Liver (tissue), 8 donors: ENCODE measurements at regions not wholly inside any gene's neighbourhood (a gene's known extent, or its start where the extent isn't known, plus 50 kb on each side); places are given as distances from the start of the nearest gene placed in this dataset.

Experiments
- DNase-seq: peaks from one replicate; pipeline ENCODE4 v3.0.0-alpha.2; 2017; ENCODE audit warnings: low spot score
- H3K27ac ChIP-seq, 2 donors: one replicate each; pipeline ENCODE4 v1.7.0; 2013; ENCODE audit warnings: inconsistent platforms in 2 of 2, low read length in 2 of 2, control low read depth in 1 of 2, low read depth in 1 of 2, mild to moderate bottlenecking in 1 of 2
- H3K27me3 ChIP-seq, 4 donors: one replicate each; pipeline versions ENCODE4 v1.6.1 to v1.7.0; 2013; ENCODE audit warnings: low read length in 3 of 4, inconsistent platforms in 1 of 4, mild to moderate bottlenecking in 1 of 4, moderate library complexity in 1 of 4; ENCODE audit not compliant: control insufficient read depth in 4 of 4, insufficient read depth in 4 of 4
- H3K36me3 ChIP-seq, 4 donors: one replicate each; pipeline versions ENCODE4 v1.6.1 to v1.7.0; 2013; ENCODE audit warnings: low read length in 3 of 4, mild to moderate bottlenecking in 3 of 4, low read depth in 1 of 4, moderate library complexity in 1 of 4; ENCODE audit not compliant: control insufficient read depth in 4 of 4, insufficient read depth in 3 of 4
- H3K4me1 ChIP-seq, 4 donors: one replicate each; pipeline versions ENCODE4 v1.6.1 to v1.7.0; 2013; ENCODE audit warnings: low read length in 3 of 4, mild to moderate bottlenecking in 3 of 4, moderate library complexity in 1 of 4; ENCODE audit not compliant: control insufficient read depth in 4 of 4, insufficient read depth in 4 of 4
- H3K4me3 ChIP-seq, 3 donors: one replicate each; pipeline versions ENCODE4 v1.6.1 to v1.7.0; 2013; ENCODE audit warnings: low read length in 3 of 3, control low read depth in 1 of 3, low read depth in 1 of 3, mild to moderate bottlenecking in 1 of 3
- H3K9ac ChIP-seq, 2 donors: one replicate each; pipeline ENCODE4 v1.7.0; 2013; ENCODE audit warnings: low read length in 2 of 2, mild to moderate bottlenecking in 2 of 2, moderate library complexity in 2 of 2, control low read depth in 1 of 2, low read depth in 1 of 2
- H3K9me3 ChIP-seq, 4 donors: one replicate each; pipeline versions ENCODE4 v1.6.1 to v1.7.0; 2013; ENCODE audit warnings: low read length in 3 of 4; ENCODE audit not compliant: control insufficient read depth in 4 of 4
- EGR1 ChIP-seq, 2 donors: IDR thresholded peaks; 2 replicates each; pipeline ENCODE4 v1.6.1; 2016 to 2018; ENCODE audit warnings: antibody characterized with exemption in 2 of 2, low read depth in 2 of 2
- FOXA1 ChIP-seq: IDR thresholded peaks from 2 replicates; pipeline ENCODE4 v1.6.1; 2016; ENCODE audit warnings: antibody characterized with exemption
- FOXA2 ChIP-seq: IDR thresholded peaks from 2 replicates; pipeline ENCODE4 v1.6.1; 2016; ENCODE audit warnings: antibody characterized with exemption
- GABPA ChIP-seq, 2 donors: IDR thresholded peaks in 1 of 2; conservative IDR thresholded peaks in 1 of 2; 2 replicates each; pipeline ENCODE4 v1.6.1; 2016; ENCODE audit warnings: antibody characterized with exemption in 2 of 2, mild to moderate bottlenecking in 1 of 2, moderate library complexity in 1 of 2
- HNF4A ChIP-seq, 2 donors: conservative IDR thresholded peaks; 2 replicates each; pipeline ENCODE4 v1.6.1; 2016; ENCODE audit warnings: antibody characterized with exemption in 2 of 2, mild to moderate bottlenecking in 2 of 2
- HNF4G ChIP-seq: IDR thresholded peaks from 2 replicates; pipeline ENCODE4 v1.6.1; 2016; ENCODE audit warnings: antibody characterized with exemption
- JUND ChIP-seq, 2 donors: IDR thresholded peaks; 2 replicates each; pipeline ENCODE4 v1.6.1; 2016; ENCODE audit warnings: antibody characterized with exemption in 2 of 2
- NR2F2 ChIP-seq: IDR thresholded peaks from 2 replicates; pipeline ENCODE4 v1.6.1; 2016; ENCODE audit warnings: antibody characterized with exemption
- RAD21 ChIP-seq, 2 donors: IDR thresholded peaks; 2 replicates each; pipeline ENCODE4 v1.6.1; 2016; ENCODE audit warnings: antibody characterized with exemption in 2 of 2, mild to moderate bottlenecking in 2 of 2
- RXRA ChIP-seq, 2 donors: IDR thresholded peaks; 2 replicates each; pipeline ENCODE4 v1.6.1; 2017 to 2018; ENCODE audit warnings: antibody characterized with exemption in 2 of 2, mild to moderate bottlenecking in 1 of 2
- SP1 ChIP-seq: IDR thresholded peaks from 2 replicates; pipeline ENCODE4 v1.6.1; 2018; ENCODE audit warnings: antibody characterized with exemption, mild to moderate bottlenecking
- TAF1 ChIP-seq: conservative IDR thresholded peaks from 2 replicates; pipeline ENCODE4 v1.6.1; 2016; ENCODE audit warnings: antibody characterized with exemption, mild to moderate bottlenecking
- YY1 ChIP-seq: IDR thresholded peaks from 2 replicates; pipeline ENCODE4 v1.6.1; 2016; ENCODE audit warnings: antibody characterized with exemption, mild to moderate bottlenecking
- WGBS: extraction: QIAGEN DNeasy Blood & Tissue Kit; methylation state at CpG from one replicate; pipeline ENCODE4 v1.1.7; 2013; 5-methylcytosine and 5-hydroxymethylcytosine counted together
- TF ChIP-seq, protein P1 (sequence below): IDR thresholded peaks from 2 replicates; pipeline ENCODE4 v1.6.1; 2016; ENCODE audit warnings: antibody characterized with exemption, mild to moderate bottlenecking
- TF ChIP-seq, protein P2 (sequence below): IDR thresholded peaks from 2 replicates; pipeline ENCODE4 v1.6.1; 2016; ENCODE audit warnings: antibody characterized with exemption
- TF ChIP-seq, protein P3 (sequence below): fragments of 150-350 bp; IDR thresholded peaks from 2 replicates; pipeline ENCODE4 v1.5.1; 2017; ENCODE audit warnings: improper control_type of control experiment, low read depth, low read length; ENCODE audit not compliant: missing input control
- TF ChIP-seq, protein P4 (sequence below): IDR thresholded peaks from 2 replicates; pipeline ENCODE4 v1.6.1; 2016; ENCODE audit warnings: antibody characterized with exemption
- TF ChIP-seq, protein P5 (sequence below): IDR thresholded peaks from 2 replicates; pipeline ENCODE4 v1.6.1; 2016; ENCODE audit warnings: antibody characterized with exemption
- donor health status: healthy.
- donor health status: healthy.
- donor health status: healthy.
- donor health status: healthy.
- donor health status: healthy.

DNA sequence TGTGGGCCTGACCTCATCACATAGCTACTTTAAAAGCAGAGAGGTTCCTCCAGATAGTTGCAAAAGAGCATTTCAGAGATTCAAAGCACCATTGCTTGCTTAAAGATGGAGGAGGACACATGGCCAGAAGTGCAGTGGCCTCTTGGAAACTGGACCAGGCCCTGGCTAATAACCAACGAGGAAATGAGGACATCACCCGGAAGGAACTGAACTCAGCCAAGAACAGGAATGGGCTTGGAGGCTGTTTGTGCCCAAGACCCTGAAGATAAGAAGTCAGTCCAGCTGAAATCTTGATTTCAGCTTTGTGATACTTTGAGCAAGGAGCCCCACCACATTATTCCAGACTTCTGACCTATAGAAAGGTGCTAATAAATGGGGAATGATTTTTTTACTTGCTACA is 437.0 kb downstream of the PTPRC start:
- no peak overlapping the region for H3K9ac ChIP-seq
- H3K9me3 ChIP-seq = no peaks in the 10 kb centered on the region
- WGBS = 76% methylated on average over 2 of the region's 2 CpGs
- H3K4me1 ChIP-seq = peaks cover 0 to 1% (median 0%) of the 10 kb centered on the region in 4 donors
- DNase-seq = no peak
- no peak overlapping the region for H3K27ac ChIP-seq
- no peaks in the 10 kb centered on the region for H3K27me3 ChIP-seq
- H3K36me3 ChIP-seq = no peaks in the 10 kb centered on the region
- TF ChIP-seq HNF4A (conservative IDR thresholded peaks at IDR 0.05) (no peak), RXRA (IDR thresholded peaks at IDR 0.05) (no peak), SP1 (no peak), NR2F2 (no peak), FOXA1 (no peak), HNF4G (no peak), RAD21 (IDR thresholded peaks at IDR 0.05) (no peak), EGR1 (IDR thresholded peaks at IDR 0.05; ENCODE audit: low read depth in 2 of 2) (no peak), GABPA (IDR thresholded peaks at IDR 0.05 in 1 of 2, conservative IDR thresholded peaks at IDR 0.05 in 1 of 2) (no peak), YY1 (no peak), FOXA2 (no peak), JUND (IDR thresholded peaks at IDR 0.05) (no peak), TAF1 (no peak)
- TF ChIP-seq, protein P1, sequence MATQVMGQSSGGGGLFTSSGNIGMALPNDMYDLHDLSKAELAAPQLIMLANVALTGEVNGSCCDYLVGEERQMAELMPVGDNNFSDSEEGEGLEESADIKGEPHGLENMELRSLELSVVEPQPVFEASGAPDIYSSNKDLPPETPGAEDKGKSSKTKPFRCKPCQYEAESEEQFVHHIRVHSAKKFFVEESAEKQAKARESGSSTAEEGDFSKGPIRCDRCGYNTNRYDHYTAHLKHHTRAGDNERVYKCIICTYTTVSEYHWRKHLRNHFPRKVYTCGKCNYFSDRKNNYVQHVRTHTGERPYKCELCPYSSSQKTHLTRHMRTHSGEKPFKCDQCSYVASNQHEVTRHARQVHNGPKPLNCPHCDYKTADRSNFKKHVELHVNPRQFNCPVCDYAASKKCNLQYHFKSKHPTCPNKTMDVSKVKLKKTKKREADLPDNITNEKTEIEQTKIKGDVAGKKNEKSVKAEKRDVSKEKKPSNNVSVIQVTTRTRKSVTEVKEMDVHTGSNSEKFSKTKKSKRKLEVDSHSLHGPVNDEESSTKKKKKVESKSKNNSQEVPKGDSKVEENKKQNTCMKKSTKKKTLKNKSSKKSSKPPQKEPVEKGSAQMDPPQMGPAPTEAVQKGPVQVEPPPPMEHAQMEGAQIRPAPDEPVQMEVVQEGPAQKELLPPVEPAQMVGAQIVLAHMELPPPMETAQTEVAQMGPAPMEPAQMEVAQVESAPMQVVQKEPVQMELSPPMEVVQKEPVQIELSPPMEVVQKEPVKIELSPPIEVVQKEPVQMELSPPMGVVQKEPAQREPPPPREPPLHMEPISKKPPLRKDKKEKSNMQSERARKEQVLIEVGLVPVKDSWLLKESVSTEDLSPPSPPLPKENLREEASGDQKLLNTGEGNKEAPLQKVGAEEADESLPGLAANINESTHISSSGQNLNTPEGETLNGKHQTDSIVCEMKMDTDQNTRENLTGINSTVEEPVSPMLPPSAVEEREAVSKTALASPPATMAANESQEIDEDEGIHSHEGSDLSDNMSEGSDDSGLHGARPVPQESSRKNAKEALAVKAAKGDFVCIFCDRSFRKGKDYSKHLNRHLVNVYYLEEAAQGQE = no peak
- TF ChIP-seq, protein P2, sequence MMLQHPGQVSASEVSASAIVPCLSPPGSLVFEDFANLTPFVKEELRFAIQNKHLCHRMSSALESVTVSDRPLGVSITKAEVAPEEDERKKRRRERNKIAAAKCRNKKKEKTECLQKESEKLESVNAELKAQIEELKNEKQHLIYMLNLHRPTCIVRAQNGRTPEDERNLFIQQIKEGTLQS = no peak
- TF ChIP-seq, protein P3, sequence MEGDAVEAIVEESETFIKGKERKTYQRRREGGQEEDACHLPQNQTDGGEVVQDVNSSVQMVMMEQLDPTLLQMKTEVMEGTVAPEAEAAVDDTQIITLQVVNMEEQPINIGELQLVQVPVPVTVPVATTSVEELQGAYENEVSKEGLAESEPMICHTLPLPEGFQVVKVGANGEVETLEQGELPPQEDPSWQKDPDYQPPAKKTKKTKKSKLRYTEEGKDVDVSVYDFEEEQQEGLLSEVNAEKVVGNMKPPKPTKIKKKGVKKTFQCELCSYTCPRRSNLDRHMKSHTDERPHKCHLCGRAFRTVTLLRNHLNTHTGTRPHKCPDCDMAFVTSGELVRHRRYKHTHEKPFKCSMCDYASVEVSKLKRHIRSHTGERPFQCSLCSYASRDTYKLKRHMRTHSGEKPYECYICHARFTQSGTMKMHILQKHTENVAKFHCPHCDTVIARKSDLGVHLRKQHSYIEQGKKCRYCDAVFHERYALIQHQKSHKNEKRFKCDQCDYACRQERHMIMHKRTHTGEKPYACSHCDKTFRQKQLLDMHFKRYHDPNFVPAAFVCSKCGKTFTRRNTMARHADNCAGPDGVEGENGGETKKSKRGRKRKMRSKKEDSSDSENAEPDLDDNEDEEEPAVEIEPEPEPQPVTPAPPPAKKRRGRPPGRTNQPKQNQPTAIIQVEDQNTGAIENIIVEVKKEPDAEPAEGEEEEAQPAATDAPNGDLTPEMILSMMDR = no peak
- TF ChIP-seq, protein P4, sequence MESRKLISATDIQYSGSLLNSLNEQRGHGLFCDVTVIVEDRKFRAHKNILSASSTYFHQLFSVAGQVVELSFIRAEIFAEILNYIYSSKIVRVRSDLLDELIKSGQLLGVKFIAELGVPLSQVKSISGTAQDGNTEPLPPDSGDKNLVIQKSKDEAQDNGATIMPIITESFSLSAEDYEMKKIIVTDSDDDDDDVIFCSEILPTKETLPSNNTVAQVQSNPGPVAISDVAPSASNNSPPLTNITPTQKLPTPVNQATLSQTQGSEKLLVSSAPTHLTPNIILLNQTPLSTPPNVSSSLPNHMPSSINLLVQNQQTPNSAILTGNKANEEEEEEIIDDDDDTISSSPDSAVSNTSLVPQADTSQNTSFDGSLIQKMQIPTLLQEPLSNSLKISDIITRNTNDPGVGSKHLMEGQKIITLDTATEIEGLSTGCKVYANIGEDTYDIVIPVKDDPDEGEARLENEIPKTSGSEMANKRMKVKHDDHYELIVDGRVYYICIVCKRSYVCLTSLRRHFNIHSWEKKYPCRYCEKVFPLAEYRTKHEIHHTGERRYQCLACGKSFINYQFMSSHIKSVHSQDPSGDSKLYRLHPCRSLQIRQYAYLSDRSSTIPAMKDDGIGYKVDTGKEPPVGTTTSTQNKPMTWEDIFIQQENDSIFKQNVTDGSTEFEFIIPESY = no peak
- TF ChIP-seq, protein P5, sequence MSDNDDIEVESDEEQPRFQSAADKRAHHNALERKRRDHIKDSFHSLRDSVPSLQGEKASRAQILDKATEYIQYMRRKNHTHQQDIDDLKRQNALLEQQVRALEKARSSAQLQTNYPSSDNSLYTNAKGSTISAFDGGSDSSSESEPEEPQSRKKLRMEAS = no peak
- H3K4me3 ChIP-seq = no peak overlapping the region
